COR-L47 (cell line): ENCODE measurements at regions not wholly inside any gene's neighbourhood (a gene's known extent, or its start where the extent isn't known, plus 50 kb on each side); places are given as distances from the start of the nearest gene placed in this dataset.
"Not testable (repeated sequence)": the region's sequence is repeated elsewhere in the genome, so short reads cannot be mapped to it uniquely, and the experiment has no call there.

Source experiments
- DNase-seq: peaks from one replicate; lab custom pipeline; 2025; lab: John Stamatoyannopoulos, UW

- no peak for DNase-seq
Observed at GRCh38 chr6:4655196-4656025, 120.8 kb upstream of the CDYL start.

- no peak for DNase-seq
Observed at GRCh38 chr6:4653141-4653540, 123.1 kb upstream of the CDYL start.

- no peak for DNase-seq
Observed at GRCh38 chr6:4651831-4652467, 124.3 kb upstream of the CDYL start.

DNA sequence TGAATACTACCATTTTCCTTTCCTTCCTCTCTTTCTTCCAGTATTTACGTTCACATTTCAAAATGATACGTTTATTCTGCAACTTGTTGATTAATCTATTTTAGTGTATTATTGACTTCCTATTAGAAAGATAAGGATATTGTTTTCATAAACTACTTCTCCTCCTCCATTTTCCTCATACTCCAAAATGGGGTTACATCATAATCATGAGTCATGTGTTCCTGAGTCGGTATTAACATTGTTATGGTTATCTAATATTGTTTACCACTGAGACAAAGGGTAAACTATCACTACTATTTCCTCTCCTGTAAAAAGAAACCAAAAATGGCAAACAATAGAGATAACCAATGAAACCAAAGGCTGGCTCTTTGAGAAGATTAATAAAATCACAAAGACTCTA lies 126.5 kb upstream of the CDYL start:
- DNase-seq = no peak

DNA sequence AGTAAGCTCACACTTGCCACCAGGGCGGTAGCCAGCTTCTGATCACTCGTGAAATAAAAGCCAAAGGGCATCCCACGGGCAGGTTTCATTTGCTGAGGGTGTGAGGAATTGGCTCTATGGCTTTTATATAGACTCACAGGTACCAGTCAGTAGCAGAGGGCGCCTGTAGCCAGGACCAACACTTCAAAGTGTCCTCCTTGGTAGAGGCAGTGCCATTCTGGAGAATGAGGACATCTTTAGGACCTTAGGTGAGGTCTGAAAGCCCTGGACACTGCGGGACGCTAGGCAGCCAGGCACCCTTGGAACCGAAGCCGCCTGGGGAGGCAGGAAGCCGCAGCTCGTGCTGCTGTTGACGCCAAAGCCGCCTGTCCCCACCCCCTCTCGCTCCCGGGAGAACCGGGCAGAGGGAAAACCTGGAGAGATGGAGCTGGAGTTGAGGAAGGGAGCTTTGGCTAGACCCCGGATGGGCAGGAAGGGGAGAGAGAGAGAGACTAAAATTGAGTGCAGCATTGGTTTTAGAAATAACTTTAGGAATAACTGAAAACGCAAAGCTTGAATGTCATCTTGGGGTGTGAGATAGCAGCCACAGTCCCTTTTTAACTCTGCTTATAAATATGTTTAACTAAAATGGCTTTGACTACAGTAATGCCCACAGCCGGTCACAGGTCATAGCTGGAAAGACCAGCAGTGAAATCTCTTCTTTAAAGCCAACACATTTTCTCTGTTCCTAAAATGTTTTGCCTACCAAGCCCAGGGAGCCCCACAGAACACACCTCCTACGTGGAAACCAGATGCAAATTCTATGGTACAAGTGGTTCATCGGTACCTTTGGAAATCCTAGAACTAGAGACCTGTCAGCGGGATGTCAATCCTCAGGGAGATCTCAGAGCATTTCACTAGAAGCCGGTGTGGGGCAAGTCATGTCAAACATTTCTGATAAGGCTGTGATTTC lies 128.5 kb upstream of the CDYL start:
- DNase-seq = peak; percentile 76

DNA sequence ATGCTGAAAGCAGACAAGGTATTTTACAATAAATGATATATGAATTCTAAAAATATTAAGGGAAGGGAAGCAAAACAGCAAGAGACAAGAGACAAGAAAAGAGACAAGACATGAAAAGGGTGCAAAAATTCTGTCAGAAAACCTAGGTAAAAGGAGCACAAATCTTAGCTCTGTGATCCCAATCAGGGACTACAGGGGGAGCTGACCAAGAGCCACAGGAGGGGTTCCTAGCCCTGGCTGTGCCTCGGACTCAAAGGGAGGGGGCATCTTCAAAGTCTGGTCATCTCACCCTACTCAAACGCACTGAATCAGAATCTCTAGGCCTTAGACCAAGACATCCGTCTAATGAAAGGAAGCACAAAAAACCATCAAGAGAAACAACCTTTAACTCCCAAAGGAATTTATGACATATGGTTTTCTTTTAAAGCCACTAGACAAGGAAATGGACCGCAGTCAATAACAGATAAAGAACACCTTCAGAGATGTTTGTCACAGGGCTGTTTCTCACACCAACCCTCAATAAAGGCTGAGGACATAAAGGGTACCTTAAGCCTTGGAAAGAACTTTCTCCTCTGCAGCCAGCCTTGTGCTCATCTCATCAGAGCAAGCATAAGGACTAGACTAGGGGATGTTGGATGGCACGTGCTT lies 130.4 kb upstream of the CDYL start:
- no peak for DNase-seq

GRCh38 chr6:4644996-4645395 lies 131.2 kb upstream of the CDYL start:
- peak; percentile 37 for DNase-seq

DNA sequence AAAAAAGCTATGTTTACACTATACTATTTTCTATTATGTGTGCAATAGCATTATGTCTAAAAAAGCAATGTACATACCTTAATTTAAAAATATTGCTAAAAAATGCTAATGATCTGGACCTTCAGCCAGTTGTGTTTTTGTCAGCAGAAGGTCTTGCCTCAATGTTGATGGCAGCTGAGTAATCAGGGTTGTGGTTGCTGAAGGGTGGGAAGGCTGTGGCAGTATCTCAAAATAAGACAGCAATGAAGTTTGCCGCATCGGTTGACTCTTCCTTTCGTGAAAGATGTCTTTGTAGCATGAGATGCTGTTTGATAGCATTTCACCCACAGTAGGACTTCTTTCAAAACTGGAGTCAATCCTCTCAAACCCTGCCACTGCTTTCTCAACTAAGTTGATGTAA lies 134.7 kb upstream of the CDYL start:
- DNase-seq = no peak

GRCh38 chr6:4640139-4640538 lies 136.1 kb upstream of the CDYL start:
- DNase-seq = no peak

GRCh38 chr6:4638641-4639040 lies 137.6 kb upstream of the CDYL start:
- DNase-seq = no peak

GRCh38 chr6:4637691-4638433 lies 138.3 kb upstream of the CDYL start:
- DNase-seq = no peak

DNA sequence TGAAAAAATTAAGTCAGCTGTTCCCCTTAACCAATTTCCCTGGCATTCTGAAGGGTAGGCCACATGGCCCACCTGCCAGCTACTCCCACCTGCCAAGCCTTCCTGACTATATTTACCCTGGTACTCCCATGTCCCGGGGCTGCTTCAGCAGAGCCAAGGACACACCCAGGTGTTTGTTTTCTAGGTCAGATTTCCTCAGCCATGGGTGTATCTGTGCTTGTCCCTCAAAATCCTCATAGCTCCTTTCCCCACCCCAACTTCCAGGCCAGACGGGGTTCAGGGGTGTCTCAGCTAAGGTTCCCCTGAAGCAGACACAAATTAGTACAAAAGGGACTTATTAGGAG lies 139.4 kb upstream of the CDYL start:
- DNase-seq = no peak

DNA sequence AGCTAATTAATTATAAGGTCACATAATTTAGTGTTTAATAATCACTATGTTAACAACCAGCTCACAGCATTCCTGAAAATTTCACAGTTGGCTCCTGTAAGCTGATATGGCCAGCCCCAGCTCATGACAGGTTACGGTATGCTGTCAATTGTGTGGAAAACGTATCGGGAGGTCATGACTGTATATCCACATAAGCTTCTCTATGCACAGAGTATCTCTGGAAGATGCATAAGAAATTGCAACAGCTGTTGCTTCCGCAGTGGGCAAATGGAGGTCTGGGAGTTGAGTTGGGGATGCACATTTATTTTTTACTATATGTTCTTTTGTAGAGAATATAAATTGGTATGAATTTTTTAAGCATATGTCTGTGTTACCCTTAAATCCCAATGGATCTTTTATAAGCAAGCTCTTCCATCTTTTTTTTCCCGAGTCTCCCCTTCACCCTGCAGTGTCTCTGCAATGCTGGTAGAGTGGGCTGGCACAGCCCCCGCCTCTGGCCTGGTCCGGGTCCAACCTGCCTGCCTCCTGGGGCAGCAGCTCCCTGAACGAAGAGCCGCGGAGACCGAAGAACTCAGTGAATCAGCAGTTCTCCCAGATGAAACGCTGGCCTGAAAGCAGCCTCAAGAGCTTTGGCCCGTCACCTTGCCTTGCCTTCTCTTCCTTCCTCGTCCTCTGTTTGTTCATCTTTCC lies 139.9 kb upstream of the CDYL start:
- no peak for DNase-seq

GRCh38 chr6:4635666-4636065 lies 140.5 kb upstream of the CDYL start:
- no peak for DNase-seq

GRCh38 chr6:4632421-4632820 lies 143.8 kb upstream of the CDYL start:
- DNase-seq = no peak

DNA sequence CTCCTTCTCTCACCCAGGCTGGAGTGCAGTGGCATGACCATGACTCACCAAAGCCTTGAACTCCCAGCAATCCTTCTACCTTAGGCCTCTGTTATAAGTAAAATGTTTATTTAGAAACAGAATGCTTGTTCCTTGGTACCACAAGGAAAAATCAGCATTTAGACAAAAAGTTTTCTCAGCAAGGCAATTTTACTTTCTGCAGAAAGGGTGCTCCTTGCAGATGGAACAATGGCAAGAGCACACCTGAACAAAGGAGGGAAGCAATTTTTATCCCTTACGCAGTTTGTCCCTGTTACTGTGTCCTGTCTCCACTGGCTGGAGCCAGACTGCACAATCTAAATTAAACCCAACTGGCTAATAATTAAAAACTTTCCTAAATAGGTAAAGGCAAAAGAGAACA lies 146.4 kb upstream of the CDYL start:
- not testable (repeated sequence) for DNase-seq

- no peak for DNase-seq
Observed at GRCh38 chr6:4625557-4625956, 150.6 kb upstream of the CDYL start.

DNA sequence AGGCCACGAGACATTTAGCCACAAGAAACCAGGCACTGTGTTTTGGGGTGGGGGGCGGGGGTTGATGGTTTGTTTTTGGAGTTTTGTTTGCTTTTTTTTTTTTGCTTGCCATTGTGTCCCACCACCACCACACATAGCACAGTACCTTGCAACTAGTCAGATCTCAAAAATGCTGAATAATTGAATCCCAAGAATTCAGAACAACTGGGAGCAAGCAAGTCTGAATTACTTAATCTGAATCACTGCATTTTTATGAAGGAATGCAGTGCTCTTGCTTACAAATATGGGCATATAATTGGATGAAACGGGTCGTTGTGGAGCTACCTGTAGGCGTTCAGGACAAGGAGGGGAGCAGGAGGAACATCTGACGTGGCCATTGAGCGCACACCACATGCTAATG lies 151.5 kb upstream of the CDYL start:
- no peak for DNase-seq

- no peak for DNase-seq
Observed at GRCh38 chr6:4620284-4621151, 155.7 kb upstream of the CDYL start.

DNA sequence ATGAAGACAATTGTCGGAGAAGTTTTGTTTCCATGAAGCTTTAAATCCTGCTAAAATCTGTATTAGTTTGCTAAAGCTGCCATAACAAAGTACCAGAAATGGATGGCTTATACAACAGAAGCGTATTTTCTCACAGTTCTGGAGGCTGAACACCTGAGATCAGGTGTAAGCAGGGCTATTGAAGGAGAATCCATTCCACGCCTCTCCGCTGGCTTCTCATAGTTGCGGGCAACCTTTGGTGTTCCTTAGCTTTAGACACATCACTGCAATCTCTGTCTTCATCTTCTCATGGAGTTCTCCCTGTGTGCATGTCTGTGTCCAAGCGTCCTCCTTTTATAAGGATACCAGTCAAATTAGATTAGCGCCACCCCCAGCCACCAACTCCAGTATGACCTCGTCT lies 159.9 kb upstream of the CDYL start:
- DNase-seq = no peak
